ENCODE measurements at regions not wholly inside any gene's neighbourhood (a gene's known extent, or its start where the extent isn't known, plus 50 kb on each side); places are given as distances from the start of the nearest gene placed in this dataset.

- TF ChIP-seq CTCF (IDR thresholded peaks at IDR 0.05) (no peak), POLR2A (IDR thresholded peaks at IDR 0.05) (no peak)
Measured at GRCh38 chr4:146062340-146062739, 113.2 kb upstream of the LSM6 start.
